Neural progenitor cell (in vitro differentiated cells): ENCODE measurements at regions not wholly inside any gene's neighbourhood (a gene's known extent, or its start where the extent isn't known, plus 50 kb on each side); places are given as distances from the start of the nearest gene placed in this dataset.

Experiments used
- EZH2 ChIP-seq: fragments of 200-600 bp; sonication (generic); IDR thresholded peaks from 2 replicates; pipeline ENCODE4 v1.6.1; 2017; ENCODE audit warnings: antibody characterized with exemption, mild to moderate bottlenecking, moderate library complexity
- EZH2phosphoT487 ChIP-seq: fragments of 200-600 bp; sonication (generic); IDR thresholded peaks from 2 replicates; pipeline ENCODE4 v1.6.1; 2017; ENCODE audit warnings: antibody characterized with exemption
- TF ChIP-seq, protein P1 (sequence below): fragments of 200-600 bp; sonication (generic); IDR thresholded peaks from 2 replicates; pipeline ENCODE4 v1.5.1; 2017; ENCODE audit warnings: antibody characterized with exemption, mild to moderate bottlenecking

DNA sequence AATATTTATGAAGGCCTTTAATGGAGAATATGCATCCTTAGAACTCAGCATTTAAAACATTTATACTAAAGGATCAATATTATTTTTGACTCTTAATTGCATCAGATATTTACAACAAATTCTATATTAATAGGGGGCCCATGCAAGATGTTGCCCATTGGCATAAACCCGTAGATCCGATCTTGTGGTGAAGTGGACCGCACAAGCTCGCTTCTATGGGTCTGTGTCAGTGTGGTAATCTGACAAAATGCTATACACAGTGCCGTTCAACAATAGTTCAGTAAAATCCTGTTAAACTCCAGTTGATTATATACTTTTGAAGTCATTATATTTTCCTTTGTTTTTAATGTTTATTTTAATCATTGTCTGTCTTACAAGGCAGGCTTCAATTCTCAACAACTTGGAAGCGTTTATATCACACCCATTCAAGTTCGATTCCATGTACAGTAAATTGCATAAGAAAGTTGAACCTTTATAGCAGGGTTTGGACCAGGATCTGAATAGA is 809.2 kb downstream of the USP25 start:
- TF ChIP-seq, protein P1, sequence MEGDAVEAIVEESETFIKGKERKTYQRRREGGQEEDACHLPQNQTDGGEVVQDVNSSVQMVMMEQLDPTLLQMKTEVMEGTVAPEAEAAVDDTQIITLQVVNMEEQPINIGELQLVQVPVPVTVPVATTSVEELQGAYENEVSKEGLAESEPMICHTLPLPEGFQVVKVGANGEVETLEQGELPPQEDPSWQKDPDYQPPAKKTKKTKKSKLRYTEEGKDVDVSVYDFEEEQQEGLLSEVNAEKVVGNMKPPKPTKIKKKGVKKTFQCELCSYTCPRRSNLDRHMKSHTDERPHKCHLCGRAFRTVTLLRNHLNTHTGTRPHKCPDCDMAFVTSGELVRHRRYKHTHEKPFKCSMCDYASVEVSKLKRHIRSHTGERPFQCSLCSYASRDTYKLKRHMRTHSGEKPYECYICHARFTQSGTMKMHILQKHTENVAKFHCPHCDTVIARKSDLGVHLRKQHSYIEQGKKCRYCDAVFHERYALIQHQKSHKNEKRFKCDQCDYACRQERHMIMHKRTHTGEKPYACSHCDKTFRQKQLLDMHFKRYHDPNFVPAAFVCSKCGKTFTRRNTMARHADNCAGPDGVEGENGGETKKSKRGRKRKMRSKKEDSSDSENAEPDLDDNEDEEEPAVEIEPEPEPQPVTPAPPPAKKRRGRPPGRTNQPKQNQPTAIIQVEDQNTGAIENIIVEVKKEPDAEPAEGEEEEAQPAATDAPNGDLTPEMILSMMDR, result no peak
- TF ChIP-seq EZH2 (no peak), EZH2phosphoT487 (no peak)
